ENCODE measurements at regions not wholly inside any gene's neighbourhood (a gene's known extent, or its start where the extent isn't known, plus 50 kb on each side); places are given as distances from the start of the nearest gene placed in this dataset.

- H3K9ac ChIP-seq (ENCODE audit: low read depth, low read length), result no peak overlapping the region
- H3K36me3 ChIP-seq (ENCODE audit: control insufficient read depth, insufficient read depth, low read length), result no peaks in the 10 kb centered on the region
- peaks cover 16% of the 10 kb centered on the region; the same call in 1 of the 2 replicates for H3K4me1 ChIP-seq (ENCODE audit: control insufficient read depth, insufficient read depth, low read length)
- no peak overlapping the region for H3K4me3 ChIP-seq (ENCODE audit: low read depth, low read length)
- H3K27me3 ChIP-seq (ENCODE audit: control insufficient read depth, insufficient read depth, low read length), result no peaks in the 10 kb centered on the region
- no peak overlapping the region for H3K27ac ChIP-seq (ENCODE audit: low read depth, low read length)
- no peaks in the 10 kb centered on the region for H3K9me3 ChIP-seq (ENCODE audit: control insufficient read depth, insufficient read depth, low read length)
Measured at GRCh38 chr6:44056392-44057237, 70.6 kb downstream of the MRPL14 start.

- Histone ChIP-seq H3K4me3 (ENCODE audit: low read depth, low read length) (no peak overlapping the region), H3K4me1 (ENCODE audit: control insufficient read depth, insufficient read depth, low read length) (peaks cover 16% of the 10 kb centered on the region; the same call in 1 of the 2 replicates), H3K9ac (ENCODE audit: low read depth, low read length) (no peak overlapping the region), H3K27ac (ENCODE audit: low read depth, low read length) (no peak overlapping the region), H3K27me3 (ENCODE audit: control insufficient read depth, insufficient read depth, low read length) (no peaks in the 10 kb centered on the region), H3K9me3 (ENCODE audit: control insufficient read depth, insufficient read depth, low read length) (no peaks in the 10 kb centered on the region), H3K36me3 (ENCODE audit: control insufficient read depth, insufficient read depth, low read length) (no peaks in the 10 kb centered on the region)
Measured at GRCh38 chr6:44054721-44055559, 72.3 kb downstream of the MRPL14 start.

DNA sequence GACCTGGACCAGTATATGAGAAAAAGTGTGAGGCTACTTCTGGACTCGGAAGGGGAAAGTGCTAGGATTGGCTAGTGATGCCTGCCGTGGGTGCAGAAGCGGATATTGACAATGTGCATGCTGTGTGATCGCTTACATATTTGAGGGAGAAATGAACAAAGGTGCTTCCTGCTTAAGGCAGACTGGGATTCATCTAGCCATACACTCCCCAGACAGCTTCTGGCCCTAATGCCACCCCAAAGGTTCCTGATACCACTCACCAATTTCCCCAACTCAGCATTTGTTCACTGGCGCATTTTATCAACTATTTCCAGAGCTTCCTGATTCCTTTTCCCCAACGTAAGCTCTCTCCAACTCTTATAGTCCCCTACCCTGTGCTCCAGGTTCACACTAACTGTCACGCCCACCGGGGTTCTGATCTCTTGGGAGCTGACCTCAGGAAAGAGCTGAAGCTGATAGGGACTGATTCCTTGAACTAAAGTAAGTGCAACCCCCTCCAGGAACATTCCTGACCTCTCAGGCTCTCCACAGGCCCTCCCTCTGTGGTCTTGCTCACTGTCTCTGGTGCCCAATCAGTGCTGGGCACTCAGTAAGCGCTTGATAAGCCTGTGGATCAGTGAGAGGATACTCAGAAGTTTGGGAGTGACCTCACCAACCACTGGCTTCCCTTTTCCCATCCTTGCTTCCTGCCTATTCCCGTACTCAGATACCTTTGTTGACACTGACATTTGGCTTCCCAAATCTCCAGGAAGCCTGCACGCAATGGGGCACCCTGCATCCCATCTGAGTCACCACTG is 73.3 kb downstream of the MRPL14 start:
- H3K4me3 ChIP-seq (ENCODE audit: low read depth, low read length), result no peak overlapping the region
- H3K9ac ChIP-seq (ENCODE audit: low read depth, low read length), result no peak overlapping the region
- no peaks in the 10 kb centered on the region for H3K9me3 ChIP-seq (ENCODE audit: control insufficient read depth, insufficient read depth, low read length)
- peak overlapping the region; percentile 29 for H3K27ac ChIP-seq (ENCODE audit: low read depth, low read length)
- no peaks in the 10 kb centered on the region for H3K27me3 ChIP-seq (ENCODE audit: control insufficient read depth, insufficient read depth, low read length)
- H3K36me3 ChIP-seq (ENCODE audit: control insufficient read depth, insufficient read depth, low read length), result no peaks in the 10 kb centered on the region
- peaks cover 16% of the 10 kb centered on the region; the same call in 1 of the 2 replicates for H3K4me1 ChIP-seq (ENCODE audit: control insufficient read depth, insufficient read depth, low read length)

DNA sequence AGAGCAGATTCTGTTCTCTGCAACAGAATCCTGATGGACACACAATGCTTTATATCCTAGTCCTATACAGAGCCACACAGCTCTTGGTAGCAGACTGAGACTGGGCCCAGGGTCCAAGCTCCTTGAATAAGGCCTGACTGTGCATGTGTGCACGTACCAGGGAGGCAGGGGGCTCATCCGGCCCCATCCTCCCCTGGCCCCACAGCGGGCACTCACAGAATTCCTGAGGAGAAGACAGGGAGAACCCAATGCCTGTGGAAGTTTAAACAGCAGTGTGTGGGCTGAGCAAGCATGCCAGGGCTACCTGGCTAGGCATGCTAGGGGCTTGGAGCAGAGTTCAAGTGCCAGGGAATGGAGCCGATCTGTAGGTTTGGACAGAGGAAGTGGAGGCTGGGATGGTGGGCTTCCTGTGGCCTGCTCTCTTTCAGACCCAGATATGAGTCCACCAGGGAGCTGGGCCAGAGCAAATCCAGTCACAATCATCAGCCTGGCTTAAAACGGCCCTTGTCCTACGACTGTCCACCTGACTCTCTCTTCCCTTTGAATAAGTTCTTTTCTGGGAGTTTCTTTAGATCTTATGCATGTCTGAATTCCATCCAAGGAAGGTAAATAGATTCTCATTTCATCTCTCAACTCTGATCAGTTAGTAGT is 74.0 kb downstream of the MRPL14 start:
- Histone ChIP-seq H3K9ac (ENCODE audit: low read depth, low read length) (no peak overlapping the region), H3K4me1 (ENCODE audit: control insufficient read depth, insufficient read depth, low read length) (peaks cover 11% of the 10 kb centered on the region; the same call in 1 of the 2 replicates), H3K4me3 (ENCODE audit: low read depth, low read length) (no peak overlapping the region), H3K9me3 (ENCODE audit: control insufficient read depth, insufficient read depth, low read length) (no peaks in the 10 kb centered on the region), H3K27me3 (ENCODE audit: control insufficient read depth, insufficient read depth, low read length) (no peaks in the 10 kb centered on the region), H3K36me3 (ENCODE audit: control insufficient read depth, insufficient read depth, low read length) (no peaks in the 10 kb centered on the region), H3K27ac (ENCODE audit: low read depth, low read length) (no peak overlapping the region)

DNA sequence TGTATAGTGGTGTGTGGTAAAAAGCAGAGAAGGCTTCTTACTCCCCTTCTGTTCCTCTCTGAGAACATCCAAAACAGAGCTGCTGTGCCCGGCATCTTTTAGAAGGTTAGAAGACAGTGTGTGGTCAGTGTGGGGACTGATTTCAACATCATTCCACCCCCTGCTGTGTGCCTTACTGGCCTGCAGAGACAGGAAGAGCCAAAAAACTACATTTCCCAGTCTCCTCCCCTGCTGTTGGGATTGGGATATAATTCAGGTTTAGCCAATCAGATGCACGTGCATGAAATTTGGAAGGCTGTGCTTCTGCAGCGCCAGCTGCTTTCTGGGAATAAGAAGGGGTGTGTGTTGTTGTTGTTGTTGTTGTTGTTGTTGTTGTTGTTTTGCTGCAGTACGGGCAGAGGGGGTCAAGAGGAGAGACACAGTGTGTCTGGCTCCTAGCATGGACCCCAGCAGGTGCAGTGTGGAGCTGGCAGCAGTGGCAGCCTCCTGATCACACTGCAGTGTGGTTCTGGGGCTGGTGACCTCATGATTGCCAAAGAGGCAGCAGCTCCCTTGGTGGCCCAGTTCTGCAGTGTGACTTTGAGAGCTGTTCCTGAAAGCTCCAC is 74.7 kb downstream of the MRPL14 start:
- Histone ChIP-seq H3K36me3 (ENCODE audit: control insufficient read depth, insufficient read depth, low read length) (no peaks in the 10 kb centered on the region), H3K4me3 (ENCODE audit: low read depth, low read length) (no peak overlapping the region), H3K27me3 (ENCODE audit: control insufficient read depth, insufficient read depth, low read length) (no peaks in the 10 kb centered on the region), H3K27ac (ENCODE audit: low read depth, low read length) (no peak overlapping the region), H3K9me3 (ENCODE audit: control insufficient read depth, insufficient read depth, low read length) (no peaks in the 10 kb centered on the region), H3K9ac (ENCODE audit: low read depth, low read length) (no peak overlapping the region), H3K4me1 (ENCODE audit: control insufficient read depth, insufficient read depth, low read length) (peaks cover 10% of the 10 kb centered on the region; the same call in 1 of the 2 replicates)

DNA sequence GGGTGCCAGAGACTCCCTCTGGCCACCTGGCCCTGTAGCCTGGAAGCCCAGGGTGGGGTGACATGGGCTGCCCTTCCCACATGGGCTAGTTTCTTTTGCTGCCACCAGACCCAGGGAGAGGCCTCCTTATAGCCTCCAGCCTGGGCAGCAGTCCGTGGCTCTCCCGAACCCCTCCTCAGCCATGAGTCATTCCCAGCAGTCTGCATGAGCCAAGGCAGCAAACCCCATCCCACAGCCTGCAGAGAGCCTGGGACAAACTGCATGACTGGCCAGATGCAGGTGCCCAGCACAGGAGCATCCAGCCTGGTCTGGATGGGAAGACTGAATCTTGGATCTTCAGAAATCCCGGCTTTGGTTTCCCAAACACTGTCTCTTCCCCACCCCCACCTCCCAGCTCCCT is 75.7 kb downstream of the MRPL14 start:
- Histone ChIP-seq H3K27me3 (ENCODE audit: control insufficient read depth, insufficient read depth, low read length) (no peaks in the 10 kb centered on the region), H3K27ac (ENCODE audit: low read depth, low read length) (no peak overlapping the region), H3K36me3 (ENCODE audit: control insufficient read depth, insufficient read depth, low read length) (no peaks in the 10 kb centered on the region), H3K4me3 (ENCODE audit: low read depth, low read length) (no peak overlapping the region), H3K9me3 (ENCODE audit: control insufficient read depth, insufficient read depth, low read length) (no peaks in the 10 kb centered on the region), H3K9ac (ENCODE audit: low read depth, low read length) (no peak overlapping the region), H3K4me1 (ENCODE audit: control insufficient read depth, insufficient read depth, low read length) (peaks cover 10% of the 10 kb centered on the region; the same call in 1 of the 2 replicates)

GRCh38 chr6:44050872-44051505 is 76.3 kb downstream of the MRPL14 start:
- H3K27ac ChIP-seq (ENCODE audit: low read depth, low read length), result no peak overlapping the region
- no peaks in the 10 kb centered on the region for H3K9me3 ChIP-seq (ENCODE audit: control insufficient read depth, insufficient read depth, low read length)
- H3K36me3 ChIP-seq (ENCODE audit: control insufficient read depth, insufficient read depth, low read length), result no peaks in the 10 kb centered on the region
- H3K4me1 ChIP-seq (ENCODE audit: control insufficient read depth, insufficient read depth, low read length), result peaks cover 10% of the 10 kb centered on the region; the same call in 1 of the 2 replicates
- no peak overlapping the region for H3K9ac ChIP-seq (ENCODE audit: low read depth, low read length)
- H3K27me3 ChIP-seq (ENCODE audit: control insufficient read depth, insufficient read depth, low read length), result no peaks in the 10 kb centered on the region
- H3K4me3 ChIP-seq (ENCODE audit: low read depth, low read length), result no peak overlapping the region

DNA sequence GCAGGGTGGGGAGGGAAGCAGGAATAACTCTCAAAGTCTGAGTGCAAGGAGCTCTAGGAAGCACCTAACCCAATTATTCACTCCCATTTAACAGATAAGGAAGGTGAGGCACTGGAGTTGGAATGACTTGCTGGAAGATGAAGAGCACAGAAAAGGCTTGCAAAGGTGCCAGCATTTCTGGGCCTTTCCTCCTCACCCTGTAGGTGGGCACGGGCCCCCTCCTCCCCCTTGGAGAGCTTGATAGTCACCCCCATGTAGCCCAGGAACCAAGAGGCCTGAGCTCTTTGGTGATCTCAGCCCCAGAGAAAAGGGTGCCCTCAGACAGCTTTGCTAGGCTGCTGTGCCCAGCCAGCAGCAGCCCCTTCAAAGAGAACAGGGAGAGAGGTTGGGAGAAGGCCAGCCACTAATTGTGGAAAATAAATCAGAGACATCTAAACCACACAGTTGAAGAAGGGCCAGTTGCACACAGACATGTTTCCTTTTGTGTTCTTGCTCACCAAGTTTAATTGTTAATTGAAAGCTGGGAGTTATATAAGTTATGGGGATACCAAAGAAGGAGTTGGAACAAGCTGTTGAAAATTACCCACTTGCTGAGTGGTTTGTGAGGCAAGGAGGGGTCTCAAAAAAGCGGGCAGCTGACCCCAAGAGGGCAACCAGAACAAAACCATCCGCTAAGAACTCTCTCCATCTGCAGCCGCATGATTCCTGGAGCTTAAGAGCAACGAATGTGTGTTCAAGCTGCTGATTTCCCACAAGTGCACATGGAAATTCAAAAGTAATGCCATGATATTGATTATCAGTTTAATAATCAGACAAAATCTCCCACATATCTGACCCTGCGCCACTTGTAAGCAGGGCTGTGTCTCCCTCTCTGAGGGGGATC is 77.0 kb downstream of the MRPL14 start:
- peaks cover 10% of the 10 kb centered on the region; the same call in 1 of the 2 replicates for H3K4me1 ChIP-seq (ENCODE audit: control insufficient read depth, insufficient read depth, low read length)
- no peaks in the 10 kb centered on the region for H3K9me3 ChIP-seq (ENCODE audit: control insufficient read depth, insufficient read depth, low read length)
- H3K36me3 ChIP-seq (ENCODE audit: control insufficient read depth, insufficient read depth, low read length), result no peaks in the 10 kb centered on the region
- no peak overlapping the region for H3K9ac ChIP-seq (ENCODE audit: low read depth, low read length)
- no peak overlapping the region for H3K4me3 ChIP-seq (ENCODE audit: low read depth, low read length)
- no peaks in the 10 kb centered on the region for H3K27me3 ChIP-seq (ENCODE audit: control insufficient read depth, insufficient read depth, low read length)
- H3K27ac ChIP-seq (ENCODE audit: low read depth, low read length), result no peak overlapping the region

All from HUES48 (cell line).